ENCODE measurements at regions not wholly inside any gene's neighbourhood (a gene's known extent, or its start where the extent isn't known, plus 50 kb on each side); places are given as distances from the start of the nearest gene placed in this dataset.

GRCh38 chr3:70754314-70754713 is 441.9 kb upstream of the MDFIC2 start:
- no peak for TF ChIP-seq POLR2A (IDR thresholded peaks at IDR 0.05; ENCODE audit: low read depth, low read length)
- TF ChIP-seq MAX (IDR thresholded peaks at IDR 0.05; ENCODE audit: insufficient read depth, insufficient read length), result no peak
- no peak for TF ChIP-seq CTCF (IDR thresholded peaks at IDR 0.05; ENCODE audit: extremely low read depth in 1 of 2, insufficient read depth in 1 of 2, low read depth in 1 of 2, low read length in 2 of 2)
- no peak for TF ChIP-seq POLR2AphosphoS5 (IDR thresholded peaks at IDR 0.05; ENCODE audit: insufficient read depth, low read depth, low read length)
- TF ChIP-seq GATA2 (IDR thresholded peaks at IDR 0.05; ENCODE audit: insufficient read depth, insufficient read length, low read depth, low read length), result no peak
- no peak for TF ChIP-seq MYC (IDR thresholded peaks at IDR 0.05; ENCODE audit: low read depth, low read length)
- no peak for TF ChIP-seq EZH2 (IDR thresholded peaks at IDR 0.05; ENCODE audit: borderline replicate concordance, low read depth, low read length, severe bottlenecking)
- no peak for TF ChIP-seq FOS (IDR thresholded peaks at IDR 0.05; ENCODE audit: borderline replicate concordance, insufficient read depth, low read length)

Data from endothelial cell of umbilical vein (primary cell).